ENCODE measurements at regions not wholly inside any gene's neighbourhood (a gene's known extent, or its start where the extent isn't known, plus 50 kb on each side); places are given as distances from the start of the nearest gene placed in this dataset.

- intact Hi-C loops (cut with micrococcal nuclease; ENCODE audit: unreplicated experiment): no loop called here
- Histone ChIP-seq H3K4me1 (ENCODE audit: insufficient read depth, low read length, poor library complexity, severe bottlenecking) (no peaks in the 10 kb centered on the region), H3K27ac (ENCODE audit: low read depth, low read length, poor library complexity, severe bottlenecking) (no peak overlapping the region), H3K4me2 (ENCODE audit: low read length) (no peak overlapping the region), H2AFZ (ENCODE audit: low read length) (no peak overlapping the region), H3K9me3 (ENCODE audit: low read length) (no peaks in the 10 kb centered on the region), H3K4me3 (ENCODE audit: low read depth, low read length, poor library complexity, severe bottlenecking) (no peak overlapping the region), H3K79me2 (ENCODE audit: insufficient read depth, low read depth, low read length) (no peaks in the 10 kb centered on the region), H3K36me3 (ENCODE audit: insufficient read depth, low read length) (no peaks in the 10 kb centered on the region), H4K20me1 (ENCODE audit: insufficient read depth, low read length) (no peaks in the 10 kb centered on the region), H3K9me2 (ENCODE audit: insufficient read depth, low read length) (no peaks in the 10 kb centered on the region)
- TF ChIP-seq CTCF (conservative IDR thresholded peaks at IDR 0.05; ENCODE audit: low read length): no peak
- no peak for TF ChIP-seq EZH2phosphoT487 (IDR thresholded peaks at IDR 0.05; ENCODE audit: borderline replicate concordance, low read depth, low read length)
- POLR2A ChIA-PET: interaction anchor here (0.6 to 1.4 kb wide), 3 partner anchors 41 to 1640 kb away, joined by 3 to 6 read pairs (median 4); no protein-coding TSS in a partner anchor
- no peak for DNase-seq (ENCODE audit: low spot score)
- CTCF ChIA-PET (ENCODE audit: unreplicated experiment): no interaction called here
- BruUV-seq (replicated peaks): no TSS peak
Observed at GRCh38 chr5:164540174-164540573, 1034.8 kb downstream of the MAT2B start.

- Histone ChIP-seq H3K4me3 (ENCODE audit: low read depth, low read length, poor library complexity, severe bottlenecking) (no peak overlapping the region), H3K27ac (ENCODE audit: low read depth, low read length, poor library complexity, severe bottlenecking) (no peak overlapping the region), H2AFZ (ENCODE audit: low read length) (no peak overlapping the region), H3K36me3 (ENCODE audit: insufficient read depth, low read length) (no peaks in the 10 kb centered on the region), H3K4me2 (ENCODE audit: low read length) (no peak overlapping the region), H3K4me1 (ENCODE audit: insufficient read depth, low read length, poor library complexity, severe bottlenecking) (no peaks in the 10 kb centered on the region), H3K9me2 (ENCODE audit: insufficient read depth, low read length) (no peaks in the 10 kb centered on the region), H3K79me2 (ENCODE audit: insufficient read depth, low read depth, low read length) (no peaks in the 10 kb centered on the region), H3K9me3 (ENCODE audit: low read length) (no peaks in the 10 kb centered on the region), H4K20me1 (ENCODE audit: insufficient read depth, low read length) (no peaks in the 10 kb centered on the region)
- no peak for DNase-seq (ENCODE audit: low spot score)
- no peak for TF ChIP-seq CTCF (conservative IDR thresholded peaks at IDR 0.05; ENCODE audit: low read length)
- no peak for TF ChIP-seq EZH2phosphoT487 (IDR thresholded peaks at IDR 0.05; ENCODE audit: borderline replicate concordance, low read depth, low read length)
- CTCF ChIA-PET (ENCODE audit: unreplicated experiment): no interaction called here
- no TSS peak for BruUV-seq (replicated peaks)
- intact Hi-C loops (cut with micrococcal nuclease; ENCODE audit: unreplicated experiment): no loop called here
- POLR2A ChIA-PET: interaction anchor here (0.5 kb wide), 1 partner anchor 850 kb away, joined by 3 read pairs; no protein-coding TSS in a partner anchor
Observed at GRCh38 chr5:164545507-164545906, 1040.1 kb downstream of the MAT2B start.

GRCh38 chr5:164553851-164554250, 1048.4 kb downstream of the MAT2B start:
- Histone ChIP-seq H3K4me3 (ENCODE audit: low read depth, low read length, poor library complexity, severe bottlenecking) (no peak overlapping the region), H3K36me3 (ENCODE audit: insufficient read depth, low read length) (no peaks in the 10 kb centered on the region), H3K9me3 (ENCODE audit: low read length) (no peaks in the 10 kb centered on the region), H4K20me1 (ENCODE audit: insufficient read depth, low read length) (no peaks in the 10 kb centered on the region), H3K9me2 (ENCODE audit: insufficient read depth, low read length) (no peaks in the 10 kb centered on the region), H3K79me2 (ENCODE audit: insufficient read depth, low read depth, low read length) (no peaks in the 10 kb centered on the region), H3K4me2 (ENCODE audit: low read length) (no peak overlapping the region), H2AFZ (ENCODE audit: low read length) (no peak overlapping the region), H3K4me1 (ENCODE audit: insufficient read depth, low read length, poor library complexity, severe bottlenecking) (no peaks in the 10 kb centered on the region), H3K27ac (ENCODE audit: low read depth, low read length, poor library complexity, severe bottlenecking) (no peak overlapping the region)
- TF ChIP-seq EZH2phosphoT487 (IDR thresholded peaks at IDR 0.05; ENCODE audit: borderline replicate concordance, low read depth, low read length) (no peak), CTCF (conservative IDR thresholded peaks at IDR 0.05; ENCODE audit: low read length) (no peak)
- ChIA-PET POLR2A (interaction anchor here (0.6 to 1.1 kb wide), 3 partner anchors 60 to 166 kb away, joined by 3 to 5 read pairs (median 3); no protein-coding TSS in a partner anchor), CTCF (ENCODE audit: unreplicated experiment) (no interaction called here)
- no TSS peak for BruUV-seq (replicated peaks)
- DNase-seq (ENCODE audit: low spot score): no peak
- intact Hi-C loops (cut with micrococcal nuclease; ENCODE audit: unreplicated experiment): no loop called here
